ENCODE measurements at regions not wholly inside any gene's neighbourhood (a gene's known extent, or its start where the extent isn't known, plus 50 kb on each side); places are given as distances from the start of the nearest gene placed in this dataset.

- TF ChIP-seq, protein P1, sequence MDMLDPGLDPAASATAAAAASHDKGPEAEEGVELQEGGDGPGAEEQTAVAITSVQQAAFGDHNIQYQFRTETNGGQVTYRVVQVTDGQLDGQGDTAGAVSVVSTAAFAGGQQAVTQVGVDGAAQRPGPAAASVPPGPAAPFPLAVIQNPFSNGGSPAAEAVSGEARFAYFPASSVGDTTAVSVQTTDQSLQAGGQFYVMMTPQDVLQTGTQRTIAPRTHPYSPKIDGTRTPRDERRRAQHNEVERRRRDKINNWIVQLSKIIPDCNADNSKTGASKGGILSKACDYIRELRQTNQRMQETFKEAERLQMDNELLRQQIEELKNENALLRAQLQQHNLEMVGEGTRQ (IDR thresholded peaks at IDR 0.05; ENCODE audit: low read length): no peak
- no peak for TF ChIP-seq ZNF274 (IDR thresholded peaks at IDR 0.05; ENCODE audit: borderline replicate concordance, extremely low read depth, low read length)
- TF ChIP-seq TAF7 (optimal IDR thresholded peaks at IDR 0.05; ENCODE audit: borderline replicate concordance, low read depth, low read length): no peak
- no peak for TF ChIP-seq CREB1 (IDR thresholded peaks at IDR 0.05)
- no peak for TF ChIP-seq PHF8 (conservative IDR thresholded peaks at IDR 0.05; ENCODE audit: low read depth, low read length)
- no peak for TF ChIP-seq POLR2A (IDR thresholded peaks at IDR 0.05; ENCODE audit: control extremely low read depth in 1 of 2, low read depth in 2 of 2, low read length in 2 of 2)
These were observed 54.3 kb downstream of the KCNC4 start for GRCh38 chr1:110264430-110264829.

Data from H1 (cell line).